Endometrial microvascular endothelial cells (primary cell): ENCODE measurements at regions not wholly inside any gene's neighbourhood (a gene's known extent, or its start where the extent isn't known, plus 50 kb on each side); places are given as distances from the start of the nearest gene placed in this dataset.

Source experiments
- in situ Hi-C: cut with HindIII; loops from 2 replicates; pipeline ENCODE4 v1.10.0; 2017; ENCODE audit warnings: low sequenced_read_pairs, low pct_unique_long_range_greater_than_20kb; ENCODE audit errors: inconsistent ontology term

- in situ Hi-C loops: no loop called here
These were observed 125.9 kb upstream of the FZD8 start for GRCh38 chr10:35768011-35768410.

GRCh38 chr10:35765996-35766395, 123.9 kb upstream of the FZD8 start:
- in situ Hi-C loops: no loop called here

GRCh38 chr10:35765066-35765527, 123.0 kb upstream of the FZD8 start:
- in situ Hi-C loops: no loop called here

- in situ Hi-C loops: no loop called here
These were observed 120.4 kb upstream of the FZD8 start for GRCh38 chr10:35762311-35763030.

GRCh38 chr10:35758076-35758475, 116.0 kb upstream of the FZD8 start:
- in situ Hi-C loops: no loop called here

- in situ Hi-C loops: no loop called here
These were observed 112.4 kb upstream of the FZD8 start for GRCh38 chr10:35754519-35754918.

- in situ Hi-C loops: no loop called here
These were observed 110.7 kb upstream of the FZD8 start for GRCh38 chr10:35752469-35753461.

- in situ Hi-C loops: no loop called here
These were observed 109.3 kb upstream of the FZD8 start for GRCh38 chr10:35751347-35751746.

- in situ Hi-C loops: no loop called here
These were observed 107.1 kb upstream of the FZD8 start for GRCh38 chr10:35749230-35749629.

- in situ Hi-C loops: no loop called here
These were observed 103.7 kb upstream of the FZD8 start for GRCh38 chr10:35745617-35746403.

- in situ Hi-C loops: no loop called here
These were observed 101.8 kb upstream of the FZD8 start for GRCh38 chr10:35743851-35744250.

- in situ Hi-C loops: no loop called here
These were observed 101.3 kb upstream of the FZD8 start for GRCh38 chr10:35743351-35743750.

GRCh38 chr10:35739998-35740397, 97.9 kb upstream of the FZD8 start:
- in situ Hi-C loops: no loop called here

GRCh38 chr10:35735412-35735811, 93.3 kb upstream of the FZD8 start:
- in situ Hi-C loops: no loop called here

GRCh38 chr10:35731828-35732227, 89.7 kb upstream of the FZD8 start:
- in situ Hi-C loops: no loop called here

GRCh38 chr10:35728341-35728740, 86.2 kb upstream of the FZD8 start:
- in situ Hi-C loops: no loop called here

- in situ Hi-C loops: no loop called here
These were observed 84.8 kb upstream of the FZD8 start for GRCh38 chr10:35726846-35727245.

- in situ Hi-C loops: no loop called here
These were observed 81.9 kb upstream of the FZD8 start for GRCh38 chr10:35723992-35724391.

- in situ Hi-C loops: no loop called here
These were observed 81.0 kb upstream of the FZD8 start for GRCh38 chr10:35723059-35723458.
